GM18873 (cell line): ENCODE measurements at regions not wholly inside any gene's neighbourhood (a gene's known extent, or its start where the extent isn't known, plus 50 kb on each side); places are given as distances from the start of the nearest gene placed in this dataset.
"Not testable (repeated sequence)": the region's sequence is repeated elsewhere in the genome, so short reads cannot be mapped to it uniquely, and the experiment has no call there.

Experiments used
- ATAC-seq: cut with Tn5 transposase; IDR thresholded peaks from one replicate; pipeline ENCODE4 v1.9.1; 2021; ENCODE audit warnings: mild to moderate bottlenecking, moderate library complexity, moderate number of reproducible peaks; ENCODE audit not compliant: unreplicated experiment, low FRiP score

- ATAC-seq, result no peak
These were observed 58.1 kb downstream of the ATXN7L3B start for GRCh38 chr12:74595696-74596095.

GRCh38 chr12:74598819-74599218 lies 61.2 kb downstream of the ATXN7L3B start:
- ATAC-seq, result no peak

- no peak for ATAC-seq
These were observed 62.3 kb downstream of the ATXN7L3B start for GRCh38 chr12:74599932-74600331.

- ATAC-seq, result not testable (repeated sequence)
These were observed 63.2 kb downstream of the ATXN7L3B start for GRCh38 chr12:74600817-74601216.

- no peak for ATAC-seq
These were observed 65.4 kb downstream of the ATXN7L3B start for GRCh38 chr12:74602881-74603672.

- no peak for ATAC-seq
These were observed 70.7 kb downstream of the ATXN7L3B start for GRCh38 chr12:74608231-74608775.

- no peak for ATAC-seq
These were observed 73.1 kb downstream of the ATXN7L3B start for GRCh38 chr12:74610711-74611110.

GRCh38 chr12:74614426-74614825 lies 76.8 kb downstream of the ATXN7L3B start:
- no peak for ATAC-seq

- no peak for ATAC-seq
These were observed 81.4 kb downstream of the ATXN7L3B start for GRCh38 chr12:74619084-74619483.

- no peak for ATAC-seq
These were observed 82.2 kb downstream of the ATXN7L3B start for GRCh38 chr12:74619884-74620283.

GRCh38 chr12:74620921-74621320 lies 83.3 kb downstream of the ATXN7L3B start:
- ATAC-seq, result no peak

- ATAC-seq, result no peak
These were observed 86.6 kb downstream of the ATXN7L3B start for GRCh38 chr12:74624201-74624600.

GRCh38 chr12:74626397-74626796 lies 88.8 kb downstream of the ATXN7L3B start:
- no peak for ATAC-seq

- no peak for ATAC-seq
These were observed 103.6 kb downstream of the ATXN7L3B start for GRCh38 chr12:74641262-74641661.

GRCh38 chr12:74641694-74642093 lies 104.1 kb downstream of the ATXN7L3B start:
- ATAC-seq, result no peak

- ATAC-seq, result no peak
These were observed 107.0 kb downstream of the ATXN7L3B start for GRCh38 chr12:74644681-74645080.

GRCh38 chr12:74646831-74647230 lies 109.2 kb downstream of the ATXN7L3B start:
- no peak for ATAC-seq

GRCh38 chr12:74647256-74647655 lies 109.6 kb downstream of the ATXN7L3B start:
- ATAC-seq, result no peak

GRCh38 chr12:74656251-74656650 lies 118.6 kb downstream of the ATXN7L3B start:
- no peak for ATAC-seq

- ATAC-seq, result no peak
These were observed 122.8 kb downstream of the ATXN7L3B start for GRCh38 chr12:74660442-74660841.

GRCh38 chr12:74663958-74664357 lies 126.3 kb downstream of the ATXN7L3B start:
- no peak for ATAC-seq

GRCh38 chr12:74665690-74666089 lies 128.1 kb downstream of the ATXN7L3B start:
- no peak for ATAC-seq
